ENCODE measurements at regions not wholly inside any gene's neighbourhood (a gene's known extent, or its start where the extent isn't known, plus 50 kb on each side); places are given as distances from the start of the nearest gene placed in this dataset.

DNA sequence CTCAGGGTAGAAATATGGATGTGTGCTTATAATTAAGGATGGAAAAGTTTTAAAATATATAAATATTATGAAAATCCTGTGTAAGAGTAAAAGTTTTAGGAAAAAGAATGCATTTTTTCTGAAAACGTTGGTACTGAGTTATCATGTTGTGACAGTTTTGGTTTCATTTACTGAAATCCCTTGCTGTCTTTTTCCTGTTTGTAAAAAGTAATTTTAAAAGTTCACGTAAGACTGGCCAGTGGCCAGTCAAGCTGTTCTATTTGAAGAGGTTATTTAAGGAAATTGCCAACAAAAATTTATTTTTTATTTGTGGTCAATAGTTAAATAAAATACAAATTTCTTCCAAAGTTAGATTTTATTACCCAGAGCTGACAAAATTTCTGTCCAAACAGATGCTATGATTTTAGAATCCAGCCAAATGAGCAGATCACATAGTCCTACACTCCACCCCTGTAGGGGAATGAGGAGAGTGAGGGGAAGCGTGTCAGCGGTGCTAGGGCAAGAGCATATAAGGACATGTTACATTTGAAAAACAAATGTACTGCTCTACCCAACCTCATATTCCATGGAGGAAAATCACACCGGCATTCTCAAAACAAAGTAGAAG is 297.8 kb upstream of the TFPI start:
- Histone ChIP-seq H4K8ac (ENCODE audit: low read length) (no peak overlapping the region), H3K4me3 (ENCODE audit: insufficient read depth in 1 of 2, low read depth in 1 of 2, low read length in 2 of 2) (peak overlapping the region in 1 of 2 experiments; percentile 62), H3K9ac (ENCODE audit: low read length) (peak overlapping the region; percentile 78), H3K4me1 (ENCODE audit: control insufficient read depth, insufficient read depth, low read depth, low read length) (no peaks in the 10 kb centered on the region), H3K23ac (ENCODE audit: low read length in 2 of 2) (no peak overlapping the region), H3K9me3 (ENCODE audit: control insufficient read depth, low read length) (no peaks in the 10 kb centered on the region), H3K14ac (ENCODE audit: low read length in 2 of 2) (no peak overlapping the region), H3K27ac (ENCODE audit: low read length, poor library complexity, severe bottlenecking) (no peak overlapping the region), H3K36me3 (ENCODE audit: control insufficient read depth in 1 of 2, insufficient read depth in 2 of 2, low read depth in 1 of 2, low read length in 2 of 2) (no peaks in the 10 kb centered on the region), H3K4ac (ENCODE audit: low read depth in 1 of 2, low read length in 2 of 2) (no peak overlapping the region), H3K4me2 (ENCODE audit: low read length, poor library complexity, severe bottlenecking) (no peak overlapping the region), H3K18ac (ENCODE audit: low read depth in 1 of 2, low read length in 2 of 2) (no peak overlapping the region), H3K79me1 (replicated peaks; ENCODE audit: low read length, poor library complexity, severe bottlenecking) (no peaks in the 10 kb centered on the region), H2BK12ac (ENCODE audit: low read length in 2 of 2) (no peak overlapping the region), H2AK5ac (ENCODE audit: low read length, severe bottlenecking) (no peak overlapping the region), H2AFZ (ENCODE audit: low read depth, low read length) (no peak overlapping the region), H4K91ac (ENCODE audit: low read length) (no peak overlapping the region), H2BK120ac (ENCODE audit: low read depth, low read length) (peak overlapping the region; percentile 19), H2BK5ac (ENCODE audit: low read depth, low read length, poor library complexity, severe bottlenecking) (no peak overlapping the region), H2BK15ac (ENCODE audit: low read depth, poor library complexity, severe bottlenecking) (no peak overlapping the region), H3K27me3 (ENCODE audit: control insufficient read depth in 1 of 2, insufficient read depth in 1 of 2, low read length in 2 of 2) (no peaks in the 10 kb centered on the region)
- DNase-seq: no peak
- 91% methylated on average over 4 of the region's 5 CpGs for WGBS

GRCh38 chr2:187853381-187853791 is 299.2 kb upstream of the TFPI start:
- H2BK5ac ChIP-seq (ENCODE audit: low read depth, low read length, poor library complexity, severe bottlenecking): no peak overlapping the region
- H3K27me3 ChIP-seq (ENCODE audit: control insufficient read depth in 1 of 2, insufficient read depth in 1 of 2, low read length in 2 of 2): no peaks in the 10 kb centered on the region
- no peak overlapping the region for H2BK120ac ChIP-seq (ENCODE audit: low read depth, low read length)
- H2BK15ac ChIP-seq (ENCODE audit: low read depth, poor library complexity, severe bottlenecking): no peak overlapping the region
- H2AFZ ChIP-seq (ENCODE audit: low read depth, low read length): no peak overlapping the region
- H3K79me1 ChIP-seq (replicated peaks; ENCODE audit: low read length, poor library complexity, severe bottlenecking): no peaks in the 10 kb centered on the region
- H2AK5ac ChIP-seq (ENCODE audit: low read length, severe bottlenecking): no peak overlapping the region
- no peak overlapping the region for H4K91ac ChIP-seq (ENCODE audit: low read length)
- H3K9me3 ChIP-seq (ENCODE audit: control insufficient read depth, low read length): no peaks in the 10 kb centered on the region
- no peaks in the 10 kb centered on the region for H3K36me3 ChIP-seq (ENCODE audit: control insufficient read depth in 1 of 2, insufficient read depth in 2 of 2, low read depth in 1 of 2, low read length in 2 of 2)
- WGBS: 100% methylated on average over 1 of the region's 1 CpG
- H3K27ac ChIP-seq (ENCODE audit: low read length, poor library complexity, severe bottlenecking): no peak overlapping the region
- H2BK12ac ChIP-seq (ENCODE audit: low read length in 2 of 2): no peak overlapping the region
- H3K14ac ChIP-seq (ENCODE audit: low read length in 2 of 2): no peak overlapping the region
- H3K23ac ChIP-seq (ENCODE audit: low read length in 2 of 2): no peak overlapping the region
- no peak overlapping the region for H4K8ac ChIP-seq (ENCODE audit: low read length)
- no peak for DNase-seq
- H3K18ac ChIP-seq (ENCODE audit: low read depth in 1 of 2, low read length in 2 of 2): no peak overlapping the region
- H3K4me1 ChIP-seq (ENCODE audit: control insufficient read depth, insufficient read depth, low read depth, low read length): no peaks in the 10 kb centered on the region
- H3K4me2 ChIP-seq (ENCODE audit: low read length, poor library complexity, severe bottlenecking): no peak overlapping the region
- no peak overlapping the region for H3K4me3 ChIP-seq (ENCODE audit: insufficient read depth in 1 of 2, low read depth in 1 of 2, low read length in 2 of 2)
- H3K9ac ChIP-seq (ENCODE audit: low read length): no peak overlapping the region
- H3K4ac ChIP-seq (ENCODE audit: low read depth in 1 of 2, low read length in 2 of 2): no peak overlapping the region

- no peak overlapping the region for H3K18ac ChIP-seq (ENCODE audit: low read depth in 1 of 2, low read length in 2 of 2)
- no peak overlapping the region for H2AFZ ChIP-seq (ENCODE audit: low read depth, low read length)
- H4K8ac ChIP-seq (ENCODE audit: low read length): no peak overlapping the region
- H3K79me1 ChIP-seq (replicated peaks; ENCODE audit: low read length, poor library complexity, severe bottlenecking): no peaks in the 10 kb centered on the region
- H2BK12ac ChIP-seq (ENCODE audit: low read length in 2 of 2): no peak overlapping the region
- no peak overlapping the region for H3K4ac ChIP-seq (ENCODE audit: low read depth in 1 of 2, low read length in 2 of 2)
- no peak overlapping the region for H2BK5ac ChIP-seq (ENCODE audit: low read depth, low read length, poor library complexity, severe bottlenecking)
- H2AK5ac ChIP-seq (ENCODE audit: low read length, severe bottlenecking): no peak overlapping the region
- H3K36me3 ChIP-seq (ENCODE audit: control insufficient read depth in 1 of 2, insufficient read depth in 2 of 2, low read depth in 1 of 2, low read length in 2 of 2): no peaks in the 10 kb centered on the region
- DNase-seq: no peak
- H3K4me2 ChIP-seq (ENCODE audit: low read length, poor library complexity, severe bottlenecking): no peak overlapping the region
- H4K91ac ChIP-seq (ENCODE audit: low read length): no peak overlapping the region
- H3K27ac ChIP-seq (ENCODE audit: low read length, poor library complexity, severe bottlenecking): no peak overlapping the region
- H3K14ac ChIP-seq (ENCODE audit: low read length in 2 of 2): no peak overlapping the region
- H3K9me3 ChIP-seq (ENCODE audit: control insufficient read depth, low read length): no peaks in the 10 kb centered on the region
- no peak overlapping the region for H2BK120ac ChIP-seq (ENCODE audit: low read depth, low read length)
- no peak overlapping the region for H3K4me3 ChIP-seq (ENCODE audit: insufficient read depth in 1 of 2, low read depth in 1 of 2, low read length in 2 of 2)
- no peaks in the 10 kb centered on the region for H3K4me1 ChIP-seq (ENCODE audit: control insufficient read depth, insufficient read depth, low read depth, low read length)
- H3K9ac ChIP-seq (ENCODE audit: low read length): no peak overlapping the region
- H3K27me3 ChIP-seq (ENCODE audit: control insufficient read depth in 1 of 2, insufficient read depth in 1 of 2, low read length in 2 of 2): no peaks in the 10 kb centered on the region
- H3K23ac ChIP-seq (ENCODE audit: low read length in 2 of 2): no peak overlapping the region
- H2BK15ac ChIP-seq (ENCODE audit: low read depth, poor library complexity, severe bottlenecking): no peak overlapping the region
Measured at GRCh38 chr2:187854801-187855200, 300.6 kb upstream of the TFPI start.

DNA sequence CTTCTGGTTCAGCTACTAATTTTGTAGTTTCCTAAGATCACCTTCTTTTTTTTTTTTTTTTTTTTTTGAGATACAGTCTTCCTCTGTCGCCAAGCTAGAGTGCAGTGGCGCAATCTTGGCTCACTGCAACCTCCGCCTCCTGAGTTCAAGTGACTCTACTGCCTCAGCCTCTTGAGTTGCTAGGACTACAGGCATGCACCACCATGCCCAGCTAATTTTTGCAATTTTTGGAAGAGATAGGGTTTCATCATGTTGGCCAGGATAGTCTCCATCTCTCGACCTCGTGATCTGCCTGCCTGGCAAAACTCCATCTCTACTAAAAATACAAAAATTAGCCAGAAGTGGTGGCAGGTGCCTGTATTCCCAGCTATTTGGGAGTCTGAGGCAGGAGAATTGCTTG is 301.5 kb upstream of the TFPI start:
- Histone ChIP-seq H3K4ac (ENCODE audit: low read depth in 1 of 2, low read length in 2 of 2) (no peak overlapping the region), H3K36me3 (ENCODE audit: control insufficient read depth in 1 of 2, insufficient read depth in 2 of 2, low read depth in 1 of 2, low read length in 2 of 2) (no peaks in the 10 kb centered on the region), H4K8ac (ENCODE audit: low read length) (no peak overlapping the region), H3K23ac (ENCODE audit: low read length in 2 of 2) (no peak overlapping the region), H3K4me2 (ENCODE audit: low read length, poor library complexity, severe bottlenecking) (no peak overlapping the region), H3K27me3 (ENCODE audit: control insufficient read depth in 1 of 2, insufficient read depth in 1 of 2, low read length in 2 of 2) (no peaks in the 10 kb centered on the region), H2AFZ (ENCODE audit: low read depth, low read length) (no peak overlapping the region), H3K18ac (ENCODE audit: low read depth in 1 of 2, low read length in 2 of 2) (no peak overlapping the region), H4K91ac (ENCODE audit: low read length) (no peak overlapping the region), H2AK5ac (ENCODE audit: low read length, severe bottlenecking) (no peak overlapping the region), H2BK15ac (ENCODE audit: low read depth, poor library complexity, severe bottlenecking) (no peak overlapping the region), H3K79me1 (replicated peaks; ENCODE audit: low read length, poor library complexity, severe bottlenecking) (no peaks in the 10 kb centered on the region), H3K4me3 (ENCODE audit: insufficient read depth in 1 of 2, low read depth in 1 of 2, low read length in 2 of 2) (no peak overlapping the region), H3K9ac (ENCODE audit: low read length) (no peak overlapping the region), H3K4me1 (ENCODE audit: control insufficient read depth, insufficient read depth, low read depth, low read length) (no peaks in the 10 kb centered on the region), H2BK5ac (ENCODE audit: low read depth, low read length, poor library complexity, severe bottlenecking) (no peak overlapping the region), H3K14ac (ENCODE audit: low read length in 2 of 2) (no peak overlapping the region), H2BK12ac (ENCODE audit: low read length in 2 of 2) (no peak overlapping the region), H3K9me3 (ENCODE audit: control insufficient read depth, low read length) (no peaks in the 10 kb centered on the region), H2BK120ac (ENCODE audit: low read depth, low read length) (no peak overlapping the region), H3K27ac (ENCODE audit: low read length, poor library complexity, severe bottlenecking) (no peak overlapping the region)
- 99% methylated on average over 5 of the region's 5 CpGs for WGBS
- no peak for DNase-seq
